Stimulated activated CD8-positive, alpha-beta memory T cell treated with anti-CD3 and anti-CD28 coated beads, Interleukin-15, amount 100 ng/mL, for 48 hours (primary cell): ENCODE measurements at regions not wholly inside any gene's neighbourhood (a gene's known extent, or its start where the extent isn't known, plus 50 kb on each side); places are given as distances from the start of the nearest gene placed in this dataset.

Source experiments
- DNase-seq, 2 donors: peaks; one replicate each; pipeline ENCODE4 v3.0.0-alpha.2; 2020; ENCODE audit warnings: low read depth in 2 of 2

DNA sequence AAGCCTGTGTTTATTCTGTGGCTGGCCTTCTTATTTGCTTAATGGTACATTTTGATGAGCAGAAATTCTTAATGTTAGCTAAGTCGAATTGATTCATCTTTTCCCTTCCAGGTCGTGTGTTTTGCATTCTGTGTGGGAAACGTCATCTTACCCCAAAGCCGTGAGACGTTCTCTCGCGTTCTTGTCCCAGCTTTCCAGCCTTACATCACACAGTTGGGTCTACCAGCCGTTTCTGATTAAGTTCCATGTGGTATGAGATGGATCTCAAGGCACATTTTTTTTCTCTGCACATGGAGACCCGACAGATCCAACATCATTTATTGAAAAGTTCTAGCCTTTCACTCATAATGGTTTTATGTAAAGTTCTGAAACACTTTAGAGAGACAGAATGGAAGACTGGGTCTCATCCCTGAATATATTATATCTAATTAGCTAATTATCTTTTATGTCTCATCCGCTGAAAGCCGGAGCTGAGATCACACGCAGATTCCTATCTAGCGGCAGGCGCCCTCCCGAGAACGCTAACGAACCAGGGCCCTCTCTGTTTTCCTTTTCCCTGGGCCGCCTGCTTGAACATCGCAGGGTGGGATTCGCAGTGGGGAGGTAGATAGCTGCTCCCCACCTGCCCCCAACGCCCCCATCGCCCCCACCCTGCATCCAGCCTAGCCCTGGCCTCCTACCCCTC is 1162.2 kb downstream of the BRD1 start:
- no peak for DNase-seq

- DNase-seq = no peak
These were observed 1163.1 kb downstream of the BRD1 start for GRCh38 chr22:48664586-48664985.

DNA sequence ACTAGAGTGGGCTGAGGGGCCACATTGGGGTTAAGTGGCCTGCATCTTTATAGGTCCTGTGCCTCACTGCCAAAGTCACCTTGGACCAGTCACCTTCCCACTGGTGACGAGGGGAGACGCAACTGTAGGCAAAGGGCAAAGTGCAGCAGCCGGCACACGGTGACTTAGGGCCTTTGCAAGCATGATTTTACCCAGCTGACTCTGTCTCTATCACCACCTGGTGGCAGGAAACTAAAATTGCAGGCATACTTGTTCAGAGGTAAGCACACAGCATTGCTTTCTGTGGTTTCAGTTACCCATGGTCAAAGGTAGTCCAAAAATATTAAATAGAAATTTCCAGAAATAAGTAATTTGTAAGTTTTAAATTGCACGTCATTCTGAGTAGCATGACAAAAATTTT is 1164.4 kb downstream of the BRD1 start:
- DNase-seq = no peak

DNA sequence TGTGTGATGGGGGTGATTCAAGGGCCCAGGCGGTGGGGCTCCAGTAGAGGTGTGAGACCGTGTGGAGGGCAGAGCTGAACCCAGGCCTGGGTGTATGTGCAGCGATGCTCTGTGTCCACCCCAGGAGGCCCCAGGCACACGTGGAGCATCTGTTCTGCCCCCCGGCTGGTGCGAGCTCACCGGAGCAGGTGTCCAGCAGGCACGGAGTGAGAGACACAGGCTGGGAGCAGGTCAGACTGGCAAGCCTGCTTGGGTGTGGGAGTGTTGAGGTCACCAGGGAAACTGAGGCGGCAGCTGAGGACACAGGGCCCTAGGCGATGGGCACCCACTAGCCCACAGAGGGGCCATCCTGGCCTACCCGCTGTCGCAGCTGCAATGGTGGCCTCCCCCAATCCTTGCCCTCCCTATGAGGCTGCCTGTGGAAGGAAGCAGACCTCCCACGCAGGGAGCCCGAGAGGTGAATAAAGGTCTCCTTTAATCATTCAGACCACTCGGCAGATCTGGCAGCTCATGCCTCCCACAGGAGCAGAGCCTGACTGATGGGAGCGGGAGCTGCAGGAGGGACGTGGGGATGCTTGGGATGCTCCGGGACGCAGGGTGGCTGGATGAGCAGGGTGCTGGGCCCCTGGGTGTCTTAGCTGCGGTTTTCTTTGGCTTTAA is 1165.1 kb downstream of the BRD1 start:
- DNase-seq = no peak

- DNase-seq = no peak
These were observed 1165.7 kb downstream of the BRD1 start for GRCh38 chr22:48661984-48662383.

DNA sequence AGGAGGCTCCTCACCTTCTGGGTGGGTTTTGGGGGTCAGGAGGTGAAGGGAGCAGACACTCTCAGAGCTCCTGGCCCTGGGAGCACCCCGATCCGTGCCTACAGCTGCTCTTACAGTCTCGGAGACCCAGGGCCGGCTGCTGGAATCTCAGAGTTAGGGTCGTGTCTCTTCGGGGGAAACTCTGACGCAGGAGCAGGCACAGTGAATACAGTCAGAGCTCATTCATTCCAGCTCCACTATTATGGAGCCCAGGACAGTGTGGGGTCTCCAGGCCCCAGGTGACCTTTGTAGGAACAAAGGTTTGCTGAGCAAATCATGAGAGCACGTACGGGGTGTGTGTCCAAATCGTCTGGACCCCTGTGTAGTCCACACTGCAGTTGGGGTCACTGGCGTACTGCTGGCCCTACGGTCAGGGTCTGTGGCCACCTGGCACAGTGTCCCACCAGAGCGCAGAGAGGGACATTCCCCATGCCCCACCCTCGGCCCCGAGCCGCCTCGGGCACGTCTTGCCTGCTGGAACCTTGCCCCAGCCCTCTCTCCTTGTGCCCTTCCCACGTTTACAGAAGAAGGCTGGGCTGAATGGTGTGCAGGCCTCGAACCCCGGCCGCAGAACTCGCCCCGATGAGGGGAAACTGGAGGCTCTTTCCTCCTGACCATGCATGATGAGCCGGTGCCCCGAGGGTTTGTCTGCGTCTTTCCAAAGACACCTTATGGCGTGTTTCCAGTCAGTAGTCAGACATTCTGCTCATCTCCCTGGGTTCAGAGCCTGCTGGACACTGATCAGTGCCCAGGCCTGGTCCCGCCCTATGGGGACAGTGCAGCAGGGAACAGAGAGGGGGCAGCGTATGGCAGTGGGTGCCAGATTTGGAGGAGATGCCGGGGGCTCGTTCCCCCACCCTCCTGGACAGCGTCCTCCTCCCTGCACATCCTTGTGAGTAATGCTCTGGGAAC is 1166.6 kb downstream of the BRD1 start:
- no peak for DNase-seq

DNA sequence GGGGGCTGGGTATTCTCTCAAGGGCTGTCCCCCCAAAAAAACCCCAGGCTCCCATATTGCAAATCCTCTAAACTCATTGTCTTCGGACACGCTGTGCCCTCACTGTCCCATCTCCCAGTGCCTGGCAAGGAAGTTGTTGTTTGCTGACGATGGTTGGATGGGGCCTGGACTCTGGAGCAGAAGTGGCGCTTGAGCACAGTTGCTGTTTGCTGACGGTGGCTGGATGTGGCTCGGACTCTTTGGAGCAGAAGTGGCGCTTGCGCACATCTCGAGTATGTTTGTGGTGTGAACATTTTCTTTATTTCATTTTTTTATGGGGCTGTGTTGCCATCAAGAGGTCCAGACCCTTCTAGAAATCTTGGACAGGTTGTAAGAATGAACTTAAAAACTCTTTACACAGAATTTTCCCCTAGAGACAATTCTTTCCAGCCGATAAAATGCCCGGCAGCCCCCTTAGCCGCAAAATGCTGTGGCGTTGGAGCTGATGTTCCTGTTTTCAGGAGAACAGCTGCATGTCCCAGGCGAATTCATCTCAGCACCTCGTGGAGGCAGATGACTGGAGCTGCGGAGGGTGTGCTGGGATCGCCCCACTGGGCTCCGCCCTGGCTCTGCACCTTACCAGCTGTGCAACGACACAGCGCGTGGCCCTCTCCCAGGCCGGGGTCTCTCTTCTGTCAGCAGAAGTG is 1167.4 kb downstream of the BRD1 start:
- no peak for DNase-seq

DNA sequence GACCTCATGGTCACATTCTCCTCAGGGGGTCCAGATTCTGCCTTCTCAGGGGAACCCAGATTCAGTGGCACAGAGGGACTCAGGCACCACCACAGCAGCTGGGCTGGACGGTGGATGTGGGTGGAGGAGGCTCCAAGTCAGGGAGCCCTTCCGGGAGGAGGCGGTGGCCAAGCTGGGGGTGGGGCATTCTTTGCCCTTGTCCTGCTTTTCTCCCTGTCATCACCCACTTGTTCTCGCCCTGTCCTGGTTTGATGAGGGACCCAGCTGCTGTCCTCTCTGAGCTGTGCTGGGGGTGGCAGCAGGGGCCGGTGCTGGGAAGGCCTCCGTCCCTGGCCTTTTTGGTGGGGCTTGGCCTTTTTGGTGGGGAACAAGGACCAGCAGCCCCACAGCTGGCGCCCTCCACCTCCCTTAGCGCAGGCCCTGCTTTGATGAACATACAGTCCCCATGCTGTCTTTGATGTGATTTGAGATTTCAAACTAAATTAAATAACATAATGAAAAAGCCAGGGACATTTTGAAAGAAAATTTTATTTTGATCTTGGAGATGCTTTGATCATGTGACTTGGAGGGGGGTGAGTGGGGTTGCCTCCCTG is 1168.2 kb downstream of the BRD1 start:
- no peak for DNase-seq

DNA sequence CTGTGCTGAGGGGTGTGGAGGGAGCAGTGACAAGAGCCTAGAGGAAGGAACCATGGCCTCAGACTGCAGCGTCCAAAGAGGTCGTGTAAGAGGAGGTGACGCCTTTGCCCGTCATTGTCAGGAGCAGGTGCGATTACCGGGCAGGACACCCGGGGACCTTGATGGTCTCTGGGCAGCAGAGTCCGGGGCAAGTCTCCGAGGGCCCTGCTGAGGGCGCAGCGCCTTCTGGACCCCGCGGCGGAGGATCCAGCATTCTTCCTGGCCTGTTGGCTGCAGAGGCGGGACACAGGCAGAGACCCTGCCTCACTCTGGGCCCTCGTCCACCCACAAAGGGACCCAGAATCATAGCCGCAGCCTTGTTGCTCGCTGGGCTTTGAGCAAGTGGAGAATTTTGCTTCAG is 1168.8 kb downstream of the BRD1 start:
- DNase-seq = no peak

GRCh38 chr22:48658246-48658645 is 1169.4 kb downstream of the BRD1 start:
- no peak for DNase-seq

DNA sequence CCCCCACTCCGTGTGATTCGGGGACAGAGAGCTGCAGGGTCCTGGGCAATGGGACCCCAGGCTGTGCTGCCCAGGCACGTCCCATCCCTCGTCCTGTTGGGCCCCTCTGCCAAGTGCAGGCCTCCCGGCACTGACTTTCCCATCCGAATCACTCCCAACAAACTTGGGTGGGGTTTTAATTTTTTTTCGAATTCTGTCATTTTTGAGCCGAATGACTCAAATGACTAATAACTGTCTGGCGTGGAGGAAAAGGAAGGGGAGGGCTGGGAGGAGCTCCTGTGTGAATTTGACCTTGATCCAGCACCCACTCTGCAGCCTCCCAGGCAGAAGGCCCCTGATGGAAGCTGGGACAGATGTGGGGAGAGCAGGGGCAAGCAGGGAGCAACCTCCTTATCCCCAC is 1173.2 kb downstream of the BRD1 start:
- DNase-seq = no peak

GRCh38 chr22:48653929-48654328 is 1173.7 kb downstream of the BRD1 start:
- no peak for DNase-seq

- no peak for DNase-seq
These were observed 1174.4 kb downstream of the BRD1 start for GRCh38 chr22:48653306-48653705.

- DNase-seq = no peak
These were observed 1174.9 kb downstream of the BRD1 start for GRCh38 chr22:48652796-48653195.

DNA sequence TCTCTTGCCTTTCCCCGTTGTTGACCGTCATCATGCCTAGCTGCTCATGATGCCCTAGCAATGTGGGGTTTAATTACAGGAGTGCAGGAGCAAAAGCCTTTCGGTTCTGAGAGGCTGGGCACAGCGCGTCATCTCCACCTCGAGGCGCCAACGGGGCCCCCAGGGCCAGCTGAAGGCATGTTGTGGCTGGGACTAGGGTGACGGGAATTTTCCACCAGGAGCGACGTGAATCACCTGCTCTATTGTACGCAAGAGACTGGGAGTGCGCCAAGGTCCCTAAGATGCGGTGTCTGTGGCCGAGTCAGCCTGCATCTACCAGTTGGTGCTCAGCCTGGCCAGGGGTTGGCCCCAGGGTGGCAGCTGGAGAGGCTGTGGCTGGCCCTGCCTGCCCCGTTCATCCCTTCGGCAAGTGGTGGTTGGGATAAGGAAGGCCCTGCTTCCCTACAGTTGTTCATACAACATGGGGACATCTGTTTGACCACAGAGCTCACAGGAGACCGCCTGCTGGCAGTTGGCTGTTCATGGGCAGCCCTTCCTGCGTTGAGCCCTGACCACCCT is 1175.6 kb downstream of the BRD1 start:
- no peak for DNase-seq

DNA sequence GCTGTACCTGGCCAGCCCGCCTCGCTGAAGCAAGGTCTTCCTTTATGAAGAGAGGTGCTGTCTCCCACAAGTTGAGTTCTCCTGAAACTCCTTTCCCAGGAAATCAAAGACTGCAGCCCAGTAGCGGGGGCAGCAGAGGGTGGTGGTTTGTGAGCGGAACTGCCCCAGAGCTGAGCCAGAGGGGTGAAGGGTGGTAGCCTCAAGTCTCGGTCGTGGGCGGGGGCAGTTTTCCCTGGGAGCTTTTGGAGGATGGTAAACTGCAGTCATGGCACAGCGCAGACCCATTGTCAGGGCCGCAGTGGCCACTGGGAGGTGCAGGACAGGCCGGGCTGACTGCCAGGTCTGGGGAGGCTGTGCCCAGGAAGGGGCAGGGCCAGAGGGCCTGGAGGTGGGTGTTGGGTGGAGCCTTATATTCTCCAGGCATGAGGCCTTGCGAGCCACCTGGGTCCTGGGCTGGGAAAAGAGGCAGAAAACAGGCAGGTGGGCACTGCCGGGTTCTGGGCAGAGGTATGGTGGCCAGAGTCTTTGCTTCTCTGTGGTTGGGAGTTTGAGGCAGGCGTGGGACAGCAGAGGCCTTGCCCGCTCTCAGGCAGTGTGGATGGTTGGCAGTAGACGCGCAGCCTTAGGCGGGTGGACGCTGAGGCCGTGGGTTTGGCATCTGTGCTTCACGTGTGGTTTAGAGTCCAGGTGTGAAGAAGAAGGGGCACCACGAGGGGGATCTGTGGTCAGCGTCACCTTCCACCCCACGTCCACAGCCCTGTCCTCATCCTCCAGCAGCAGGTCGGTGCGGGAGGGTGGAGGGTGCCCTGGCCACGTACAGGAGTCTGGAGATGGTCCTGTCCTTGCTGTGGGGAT is 1176.4 kb downstream of the BRD1 start:
- no peak for DNase-seq

- DNase-seq = no peak
These were observed 1177.2 kb downstream of the BRD1 start for GRCh38 chr22:48650323-48651035.

- DNase-seq = no peak
These were observed 1178.2 kb downstream of the BRD1 start for GRCh38 chr22:48649466-48649865.

GRCh38 chr22:48649031-48649430 is 1178.6 kb downstream of the BRD1 start:
- DNase-seq = no peak
